ENCODE measurements at regions not wholly inside any gene's neighbourhood (a gene's known extent, or its start where the extent isn't known, plus 50 kb on each side); places are given as distances from the start of the nearest gene placed in this dataset.

GRCh38 chr2:49686291-49686690 is 532.0 kb upstream of the FSHR start:
- H3K27me3 ChIP-seq (ENCODE audit: control insufficient read depth, insufficient read depth, low read length) = no peaks in the 10 kb centered on the region
- FAIRE-seq (no peak), DNase-seq (no peak)
- H3K9ac ChIP-seq (ENCODE audit: low read length in 3 of 3) = no peak overlapping the region
- intact Hi-C loops (cut with DNase I) = no loop called here
- no peaks in the 10 kb centered on the region for H3K9me3 ChIP-seq (ENCODE audit: control insufficient read depth in 2 of 3, insufficient read depth in 1 of 3, low read length in 3 of 3)
- TF ChIP-seq CTCF (IDR thresholded peaks at IDR 0.05; ENCODE audit: borderline replicate concordance, extremely low read depth, insufficient read depth) = no peak
- H3K27ac ChIP-seq (ENCODE audit: low read depth in 2 of 2, low read length in 2 of 2) = no peak overlapping the region
- no peaks in the 10 kb centered on the region for H3K4me1 ChIP-seq (ENCODE audit: control insufficient read depth in 2 of 3, insufficient read depth in 2 of 3, low read depth in 1 of 3, low read length in 3 of 3)
- no peaks in the 10 kb centered on the region for H3K36me3 ChIP-seq (ENCODE audit: control insufficient read depth in 2 of 3, insufficient read depth in 3 of 3, low read length in 3 of 3)
- no peak overlapping the region for H3K4me3 ChIP-seq (ENCODE audit: low read length in 3 of 3)

- H3K36me3 ChIP-seq (ENCODE audit: control insufficient read depth in 2 of 3, insufficient read depth in 3 of 3, low read length in 3 of 3) = no peaks in the 10 kb centered on the region
- H3K9ac ChIP-seq (ENCODE audit: low read length in 3 of 3) = no peak overlapping the region
- DNase-seq (no peak), FAIRE-seq (no peak)
- intact Hi-C loops (cut with DNase I) = no loop called here
- no peak for TF ChIP-seq CTCF (IDR thresholded peaks at IDR 0.05; ENCODE audit: borderline replicate concordance, extremely low read depth, insufficient read depth)
- H3K9me3 ChIP-seq (ENCODE audit: control insufficient read depth in 2 of 3, insufficient read depth in 1 of 3, low read length in 3 of 3) = no peaks in the 10 kb centered on the region
- no peaks in the 10 kb centered on the region for H3K4me1 ChIP-seq (ENCODE audit: control insufficient read depth in 2 of 3, insufficient read depth in 2 of 3, low read depth in 1 of 3, low read length in 3 of 3)
- no peaks in the 10 kb centered on the region for H3K27me3 ChIP-seq (ENCODE audit: control insufficient read depth, insufficient read depth, low read length)
- H3K27ac ChIP-seq (ENCODE audit: low read depth in 2 of 2, low read length in 2 of 2) = no peak overlapping the region
- no peak overlapping the region for H3K4me3 ChIP-seq (ENCODE audit: low read length in 3 of 3)
Observed at GRCh38 chr2:49677227-49677626, 522.9 kb upstream of the FSHR start.

- DNase-seq (peak in 1 of 5 donors; percentile 11), FAIRE-seq (no peak)
- Histone ChIP-seq H3K9me3 (ENCODE audit: control insufficient read depth in 2 of 3, insufficient read depth in 1 of 3, low read length in 3 of 3) (no peaks in the 10 kb centered on the region), H3K9ac (ENCODE audit: low read length in 3 of 3) (no peak overlapping the region), H3K4me3 (ENCODE audit: low read length in 3 of 3) (no peak overlapping the region), H3K4me1 (ENCODE audit: control insufficient read depth in 2 of 3, insufficient read depth in 2 of 3, low read depth in 1 of 3, low read length in 3 of 3) (no peaks in the 10 kb centered on the region), H3K27ac (ENCODE audit: low read depth in 2 of 2, low read length in 2 of 2) (no peak overlapping the region), H3K27me3 (ENCODE audit: control insufficient read depth, insufficient read depth, low read length) (no peaks in the 10 kb centered on the region), H3K36me3 (ENCODE audit: control insufficient read depth in 2 of 3, insufficient read depth in 3 of 3, low read length in 3 of 3) (no peaks in the 10 kb centered on the region)
- TF ChIP-seq CTCF (IDR thresholded peaks at IDR 0.05; ENCODE audit: borderline replicate concordance, extremely low read depth, insufficient read depth) = no peak
- intact Hi-C loops (cut with DNase I) = no loop called here
Observed at GRCh38 chr2:49664827-49665226, 510.5 kb upstream of the FSHR start.

GRCh38 chr2:49661809-49662208 is 507.5 kb upstream of the FSHR start:
- H3K9me3 ChIP-seq (ENCODE audit: control insufficient read depth in 2 of 3, insufficient read depth in 1 of 3, low read length in 3 of 3) = no peaks in the 10 kb centered on the region
- no peak overlapping the region for H3K9ac ChIP-seq (ENCODE audit: low read length in 3 of 3)
- no peak for FAIRE-seq
- H3K27me3 ChIP-seq (ENCODE audit: control insufficient read depth, insufficient read depth, low read length) = no peaks in the 10 kb centered on the region
- H3K4me3 ChIP-seq (ENCODE audit: low read length in 3 of 3) = no peak overlapping the region
- no peaks in the 10 kb centered on the region for H3K36me3 ChIP-seq (ENCODE audit: control insufficient read depth in 2 of 3, insufficient read depth in 3 of 3, low read length in 3 of 3)
- H3K27ac ChIP-seq (ENCODE audit: low read depth in 2 of 2, low read length in 2 of 2) = no peak overlapping the region
- intact Hi-C loops (cut with DNase I) = no loop called here
- DNase-seq = no peak
- no peaks in the 10 kb centered on the region for H3K4me1 ChIP-seq (ENCODE audit: control insufficient read depth in 2 of 3, insufficient read depth in 2 of 3, low read depth in 1 of 3, low read length in 3 of 3)
- TF ChIP-seq CTCF (IDR thresholded peaks at IDR 0.05; ENCODE audit: borderline replicate concordance, extremely low read depth, insufficient read depth) = no peak
